ENCODE measurements at regions not wholly inside any gene's neighbourhood (a gene's known extent, or its start where the extent isn't known, plus 50 kb on each side); places are given as distances from the start of the nearest gene placed in this dataset.

DNA sequence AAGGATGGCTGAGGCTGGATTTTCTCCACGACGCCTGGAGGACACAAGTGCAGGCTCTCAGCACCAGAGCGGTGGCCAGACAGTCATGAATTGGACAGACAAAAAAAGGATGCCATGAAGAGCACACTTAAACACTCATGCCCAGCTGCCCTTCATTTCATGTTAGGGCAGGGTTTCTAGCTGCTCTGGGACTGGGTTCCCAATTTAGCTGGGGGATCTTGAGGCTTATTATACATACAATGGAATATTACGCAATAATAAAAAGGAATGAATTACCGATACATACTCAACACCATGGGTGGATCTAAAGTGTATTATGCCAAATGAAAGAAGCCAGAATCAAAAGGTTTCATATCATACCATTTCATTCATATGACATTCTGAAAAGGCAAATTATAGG, 512.1 kb upstream of the LRRC4C start:
- TF ChIP-seq, protein P1, sequence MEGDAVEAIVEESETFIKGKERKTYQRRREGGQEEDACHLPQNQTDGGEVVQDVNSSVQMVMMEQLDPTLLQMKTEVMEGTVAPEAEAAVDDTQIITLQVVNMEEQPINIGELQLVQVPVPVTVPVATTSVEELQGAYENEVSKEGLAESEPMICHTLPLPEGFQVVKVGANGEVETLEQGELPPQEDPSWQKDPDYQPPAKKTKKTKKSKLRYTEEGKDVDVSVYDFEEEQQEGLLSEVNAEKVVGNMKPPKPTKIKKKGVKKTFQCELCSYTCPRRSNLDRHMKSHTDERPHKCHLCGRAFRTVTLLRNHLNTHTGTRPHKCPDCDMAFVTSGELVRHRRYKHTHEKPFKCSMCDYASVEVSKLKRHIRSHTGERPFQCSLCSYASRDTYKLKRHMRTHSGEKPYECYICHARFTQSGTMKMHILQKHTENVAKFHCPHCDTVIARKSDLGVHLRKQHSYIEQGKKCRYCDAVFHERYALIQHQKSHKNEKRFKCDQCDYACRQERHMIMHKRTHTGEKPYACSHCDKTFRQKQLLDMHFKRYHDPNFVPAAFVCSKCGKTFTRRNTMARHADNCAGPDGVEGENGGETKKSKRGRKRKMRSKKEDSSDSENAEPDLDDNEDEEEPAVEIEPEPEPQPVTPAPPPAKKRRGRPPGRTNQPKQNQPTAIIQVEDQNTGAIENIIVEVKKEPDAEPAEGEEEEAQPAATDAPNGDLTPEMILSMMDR (IDR thresholded peaks at IDR 0.05): no peak
- Histone ChIP-seq H3K4me2 (replicated peaks; ENCODE audit: extremely low read depth, low read length, poor library complexity, severe bottlenecking) (no peak overlapping the region), H3K79me2 (ENCODE audit: insufficient read depth, low read length) (no peaks in the 10 kb centered on the region), H3K4me3 (replicated peaks in 1 of 3; ENCODE audit: low read depth in 2 of 3, low read length in 3 of 3) (no peak overlapping the region), H4K20me1 (ENCODE audit: insufficient read depth, low read length) (no peaks in the 10 kb centered on the region), H2AFZ (ENCODE audit: insufficient read depth, low read depth, low read length, poor library complexity, severe bottlenecking) (no peak overlapping the region), H3K27me3 (ENCODE audit: control insufficient read depth in 2 of 2, insufficient read depth in 2 of 2, low read length in 2 of 2) (no peaks in the 10 kb centered on the region), H3K4me1 (ENCODE audit: control insufficient read depth in 1 of 2, insufficient read depth in 2 of 2, low read length in 2 of 2) (no peaks in the 10 kb centered on the region), H3K9me3 (replicated peaks in 1 of 2; ENCODE audit: control insufficient read depth in 1 of 2, insufficient read depth in 1 of 2, low read length in 2 of 2) (no peaks in the 10 kb centered on the region), H3K36me3 (replicated peaks in 1 of 2; ENCODE audit: control insufficient read depth in 1 of 2, insufficient read depth in 2 of 2, low read length in 2 of 2) (no peaks in the 10 kb centered on the region), H3K27ac (ENCODE audit: low read depth in 1 of 2, low read length in 2 of 2) (no peak overlapping the region), H3K9ac (ENCODE audit: insufficient read depth, low read length, poor library complexity, severe bottlenecking) (no peak overlapping the region)
- Mint-ChIP-seq H3K36me3 (no peaks in the 10 kb centered on the region), H3K9me3 (peaks cover 0 to 5% (median 3%) of the 10 kb centered on the region in 7 donors), H3K4me1 (no peaks in the 10 kb centered on the region), H3K4me3 (no peak overlapping the region), H3K27me3 (ENCODE audit: low read depth in 3 of 3) (peaks cover 0 to 1% (median 0%) of the 10 kb centered on the region in 3 donors), H3K27ac (no peak overlapping the region)
- intact Hi-C loops (cut with micrococcal nuclease): no loop called here
- no peak for DNase-seq
- 61% methylated on average over 3 of the region's 5 CpGs for WGBS (ENCODE audit: insufficient coverage)

DNA sequence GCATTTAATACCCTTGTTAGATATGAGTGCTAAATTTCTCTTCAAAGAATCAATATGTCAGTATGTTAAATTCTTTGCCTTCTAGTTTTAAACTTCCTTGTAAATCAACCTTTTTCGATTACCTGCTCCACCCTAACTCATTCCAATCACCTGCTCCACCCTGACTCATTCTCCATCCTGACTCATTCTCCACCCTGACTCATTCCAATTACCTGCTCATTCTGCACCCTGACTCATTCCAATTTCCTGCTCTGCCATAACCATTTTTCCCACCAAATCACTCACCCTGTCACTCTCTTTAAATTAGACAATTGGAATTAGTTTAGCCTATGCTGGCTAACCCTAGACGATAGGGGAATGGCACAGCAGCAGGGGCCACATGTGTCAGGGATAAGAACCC, 519.5 kb upstream of the LRRC4C start:
- H3K27ac ChIP-seq (ENCODE audit: low read depth in 1 of 2, low read length in 2 of 2): no peak overlapping the region
- 96% methylated on average over 2 of the region's 2 CpGs for WGBS (ENCODE audit: insufficient coverage)
- no peaks in the 10 kb centered on the region for H3K79me2 ChIP-seq (ENCODE audit: insufficient read depth, low read length)
- DNase-seq: no peak
- H3K9me3 Mint-ChIP-seq: peaks cover 0 to 5% (median 2%) of the 10 kb centered on the region in 7 donors
- no peak overlapping the region for H3K27ac Mint-ChIP-seq
- no peaks in the 10 kb centered on the region for H3K4me1 ChIP-seq (ENCODE audit: control insufficient read depth in 1 of 2, insufficient read depth in 2 of 2, low read length in 2 of 2)
- intact Hi-C loops (cut with micrococcal nuclease): no loop called here
- no peaks in the 10 kb centered on the region for H4K20me1 ChIP-seq (ENCODE audit: insufficient read depth, low read length)
- H3K4me2 ChIP-seq (replicated peaks; ENCODE audit: extremely low read depth, low read length, poor library complexity, severe bottlenecking): no peak overlapping the region
- H3K9ac ChIP-seq (ENCODE audit: insufficient read depth, low read length, poor library complexity, severe bottlenecking): no peak overlapping the region
- no peak overlapping the region for H3K4me3 ChIP-seq (replicated peaks in 1 of 3; ENCODE audit: low read depth in 2 of 3, low read length in 3 of 3)
- TF ChIP-seq, protein P1 (IDR thresholded peaks at IDR 0.05): no peak
- no peaks in the 10 kb centered on the region for H3K36me3 ChIP-seq (replicated peaks in 1 of 2; ENCODE audit: control insufficient read depth in 1 of 2, insufficient read depth in 2 of 2, low read length in 2 of 2)
- no peak overlapping the region for H3K4me3 Mint-ChIP-seq
- no peaks in the 10 kb centered on the region for H3K27me3 Mint-ChIP-seq (ENCODE audit: low read depth in 3 of 3)
- no peak overlapping the region for H2AFZ ChIP-seq (ENCODE audit: insufficient read depth, low read depth, low read length, poor library complexity, severe bottlenecking)
- H3K4me1 Mint-ChIP-seq: no peaks in the 10 kb centered on the region
- H3K36me3 Mint-ChIP-seq: no peaks in the 10 kb centered on the region
- H3K9me3 ChIP-seq (replicated peaks in 1 of 2; ENCODE audit: control insufficient read depth in 1 of 2, insufficient read depth in 1 of 2, low read length in 2 of 2): no peaks in the 10 kb centered on the region
- H3K27me3 ChIP-seq (ENCODE audit: control insufficient read depth in 2 of 2, insufficient read depth in 2 of 2, low read length in 2 of 2): no peaks in the 10 kb centered on the region
